HG03354 (cell line): ENCODE measurements at regions not wholly inside any gene's neighbourhood (a gene's known extent, or its start where the extent isn't known, plus 50 kb on each side); places are given as distances from the start of the nearest gene placed in this dataset.
"Not testable (repeated sequence)": the region's sequence is repeated elsewhere in the genome, so short reads cannot be mapped to it uniquely, and the experiment has no call there.

Experiments used
- ATAC-seq: cut with Tn5 transposase; IDR thresholded peaks from one replicate; pipeline ENCODE4 v1.9.1; 2021; ENCODE audit warnings: mild to moderate bottlenecking; ENCODE audit not compliant: unreplicated experiment, poor library complexity, severe bottlenecking

GRCh38 chr15:77910030-77910911 is 167.2 kb downstream of the TBC1D2B start:
- peak; percentile 56 for ATAC-seq

GRCh38 chr15:77909182-77909940 is 168.2 kb downstream of the TBC1D2B start:
- no peak for ATAC-seq

- not testable (repeated sequence) for ATAC-seq
Measured at GRCh38 chr15:77908752-77909111, 168.8 kb downstream of the TBC1D2B start.

- no peak for ATAC-seq
Measured at GRCh38 chr15:77907824-77908751, 169.4 kb downstream of the TBC1D2B start.

- ATAC-seq, result not testable (repeated sequence)
Measured at GRCh38 chr15:77906062-77906990, 171.2 kb downstream of the TBC1D2B start.

GRCh38 chr15:77905301-77905920 is 172.1 kb downstream of the TBC1D2B start:
- ATAC-seq, result no peak

GRCh38 chr15:77904901-77905300 is 172.6 kb downstream of the TBC1D2B start:
- no peak for ATAC-seq

GRCh38 chr15:77904436-77904821 is 173.1 kb downstream of the TBC1D2B start:
- ATAC-seq, result no peak

GRCh38 chr15:77903761-77904435 is 173.6 kb downstream of the TBC1D2B start:
- not testable (repeated sequence) for ATAC-seq

GRCh38 chr15:77902921-77903760 is 174.4 kb downstream of the TBC1D2B start:
- not testable (repeated sequence) for ATAC-seq

GRCh38 chr15:77901921-77902750 is 175.4 kb downstream of the TBC1D2B start:
- ATAC-seq, result no peak

GRCh38 chr15:77901251-77901881 is 176.1 kb downstream of the TBC1D2B start:
- ATAC-seq, result no peak

- not testable (repeated sequence) for ATAC-seq
Measured at GRCh38 chr15:77900331-77900963, 177.1 kb downstream of the TBC1D2B start.

GRCh38 chr15:77899776-77900175 is 177.7 kb downstream of the TBC1D2B start:
- not testable (repeated sequence) for ATAC-seq
